ENCODE measurements at regions not wholly inside any gene's neighbourhood (a gene's known extent, or its start where the extent isn't known, plus 50 kb on each side); places are given as distances from the start of the nearest gene placed in this dataset.

- TF ChIP-seq CTCF (IDR thresholded peaks at IDR 0.05 in 8 of 11, conservative IDR thresholded peaks at IDR 0.05 in 3 of 11) (no peak), POLR2A (IDR thresholded peaks at IDR 0.05) (no peak), POLR2AphosphoS5 (IDR thresholded peaks at IDR 0.05) (no peak)
Measured at GRCh38 chrX:85619962-85620361, 240.5 kb upstream of the POF1B start.

All from spleen (tissue), 7 donors.